A549 (cell line): ENCODE measurements at regions not wholly inside any gene's neighbourhood (a gene's known extent, or its start where the extent isn't known, plus 50 kb on each side); places are given as distances from the start of the nearest gene placed in this dataset.

ENCODE experiments used
- ATAC-seq, 2 experiments: fragments of 200-7000 bp in 1 of 2; fragments of >200 bp in 1 of 2; cut with Nextera tagmentation in 1 of 2; cut with Tn5 transposase in 1 of 2; 3 replicates each; pipeline versions ENCODE4 v1.8.0 to v1.9.1; 2018 to 2020; ENCODE audit warnings: mild to moderate bottlenecking in 1 of 2, moderate library complexity in 1 of 2
- CTCF ChIA-PET: fragments of 300-600 bp; sonication (Branson Sonifier 250); formaldehyde crosslinking; extraction: SDS; loops from one replicate; lab custom pipeline; 2021; ENCODE audit warnings: antibody characterized with exemption, inconsistent platforms; lab: Yijun Ruan, JAX
- POLR2A ChIA-PET: fragments of 350-600 bp; formaldehyde crosslinking; extraction: SDS; loops from one replicate; lab custom pipeline; 2021; ENCODE audit warnings: antibody characterized with exemption, inconsistent platforms; lab: Yijun Ruan, JAX
- DNase-seq, 2 experiments: peaks; one replicate each; pipeline versions ENCODE4 v3.0.0 to v3.0.0-alpha.2; 2011 to 2016; ENCODE audit warnings: low read depth in 1 of 2, low spot score in 1 of 2
- FAIRE-seq: peaks from 2 replicates; lab custom pipeline; 2011; peaks lifted over from hg19 to GRCh38; lab: Jason Lieb, UNC
- H3K27ac ChIP-seq, 2 experiments: fragments of >200 bp; sonication (Bioruptor Twin); formaldehyde crosslinking; 3 replicates each; pipeline ENCODE4 v1.5.1; 2016 to 2017
- H3K4me1 ChIP-seq: fragments of >200 bp; sonication (Bioruptor Twin); formaldehyde crosslinking; 3 replicates; pipeline ENCODE4 v1.6.1; 2016
- H3K4me2 ChIP-seq: fragments of >200 bp; sonication (Bioruptor Twin); formaldehyde crosslinking; 3 replicates; pipeline ENCODE4 v1.6.1; 2016
- H3K4me3 ChIP-seq: fragments of >200 bp; sonication (Bioruptor Twin); formaldehyde crosslinking; 3 replicates; pipeline ENCODE4 v1.5.1; 2016
- H3K9me3 ChIP-seq: fragments of >200 bp; sonication (Bioruptor Twin); formaldehyde crosslinking; 3 replicates; pipeline ENCODE4 v1.6.1; 2016
- CBX2 ChIP-seq: fragments of 200-600 bp; sonication (generic); IDR thresholded peaks from 2 replicates; pipeline ENCODE4 v1.6.1; 2016; ENCODE audit warnings: low read depth, mild to moderate bottlenecking, borderline replicate concordance
- CEBPB ChIP-seq, 2 experiments: fragments of >200 bp in 1 of 2; sonication (Bioruptor Twin) in 1 of 2; formaldehyde crosslinking in 1 of 2; IDR thresholded peaks; 2 replicates each; pipeline ENCODE4 v1.6.1; 2012 to 2016
- CHD2 ChIP-seq: fragments of 150-350 bp; IDR thresholded peaks from 2 replicates; pipeline ENCODE4 v1.6.1; 2014; ENCODE audit warnings: low read length; ENCODE audit not compliant: partially characterized antibody
- E2F6 ChIP-seq: IDR thresholded peaks from 2 replicates; pipeline ENCODE4 v1.6.1; 2012; ENCODE audit warnings: low read depth, borderline replicate concordance
- EHMT2 ChIP-seq: fragments of 200-600 bp; sonication (generic); IDR thresholded peaks from 2 replicates; pipeline ENCODE4 v1.6.1; 2016; ENCODE audit warnings: antibody characterized with exemption, low read depth, mild to moderate bottlenecking, moderate library complexity
- ELK1 ChIP-seq: fragments of 150-350 bp; IDR thresholded peaks from 2 replicates; pipeline ENCODE4 v1.6.1; 2014; ENCODE audit warnings: low read depth, mild to moderate bottlenecking, low read length
- EP300 ChIP-seq, 2 experiments: fragments of >200 bp; sonication (Bioruptor Twin); formaldehyde crosslinking; IDR thresholded peaks; 2 replicates in 1 of 2; 3 replicates in 1 of 2; pipeline ENCODE4 v1.6.1; 2016 to 2017
- ESRRA ChIP-seq: fragments of 150-350 bp; IDR thresholded peaks from 2 replicates; pipeline ENCODE4 v1.6.1; 2014; ENCODE audit warnings: mild to moderate bottlenecking, low read length, borderline replicate concordance
- FOSB ChIP-seq: fragments of 250-450 bp; sonication (Bioruptor Pico); IDR thresholded peaks from 2 replicates; pipeline ENCODE4 v1.5.0; 2020; ENCODE audit warnings: mild to moderate bottlenecking, moderate library complexity
- FOSL2 ChIP-seq, 2 experiments: fragments of 450-650 bp in 1 of 2; fragments of >200 bp in 1 of 2; sonication (Bioruptor Twin) in 1 of 2; formaldehyde crosslinking; IDR thresholded peaks; 2 replicates each; pipeline versions ENCODE4 v1.5.0 to v1.6.1; 2016 to 2020; ENCODE audit warnings: mild to moderate bottlenecking in 1 of 2, moderate library complexity in 1 of 2
- FOXS1 ChIP-seq: fragments of 250-450 bp; sonication (Bioruptor Pico); IDR thresholded peaks from 2 replicates; pipeline ENCODE4 v1.5.0; 2020; ENCODE audit warnings: mild to moderate bottlenecking, moderate library complexity
- HES2 ChIP-seq: fragments of >200 bp; sonication (Bioruptor Twin); formaldehyde crosslinking; IDR thresholded peaks from 2 replicates; pipeline ENCODE4 v1.6.1; 2016
- HOXA7 ChIP-seq: fragments of 250-450 bp; sonication (Bioruptor Pico); IDR thresholded peaks from 2 replicates; pipeline ENCODE4 v1.5.0; 2020; ENCODE audit warnings: mild to moderate bottlenecking, moderate library complexity
- KDM1A ChIP-seq: fragments of 200-600 bp; sonication (generic); IDR thresholded peaks from 2 replicates; pipeline ENCODE4 v1.6.1; 2016; ENCODE audit warnings: low read depth, mild to moderate bottlenecking
- MAX ChIP-seq: IDR thresholded peaks from 2 replicates; pipeline ENCODE4 v1.6.1; 2012
- MYC ChIP-seq: IDR thresholded peaks from 2 replicates; pipeline ENCODE4 v1.6.1; 2012; ENCODE audit warnings: mild to moderate bottlenecking, inconsistent platforms, low read length, improper control_type of control experiment, borderline replicate concordance
- NFE2L2 ChIP-seq: fragments of 150-350 bp; conservative IDR thresholded peaks from 2 replicates; pipeline ENCODE4 v1.6.1; 2014; ENCODE audit warnings: low read length
- RAD21 ChIP-seq, 2 experiments: fragments of >200 bp in 1 of 2; sonication (Bioruptor Twin) in 1 of 2; formaldehyde crosslinking in 1 of 2; IDR thresholded peaks in 1 of 2; conservative IDR thresholded peaks in 1 of 2; 2 replicates in 1 of 2; 3 replicates in 1 of 2; pipeline ENCODE4 v1.6.1; 2012 to 2018; ENCODE audit warnings: inconsistent platforms in 1 of 2
- RARB ChIP-seq: fragments of 250-450 bp; sonication (Bioruptor Pico); IDR thresholded peaks from 2 replicates; pipeline ENCODE4 v1.8.0; 2021; ENCODE audit warnings: mild to moderate bottlenecking, moderate library complexity
- RCOR1 ChIP-seq: fragments of 150-350 bp; IDR thresholded peaks from 2 replicates; pipeline ENCODE4 v1.6.1; 2014; ENCODE audit warnings: antibody characterized with exemption, low read length, low read depth
- REST ChIP-seq: fragments of 200-600 bp; sonication (generic); IDR thresholded peaks from 2 replicates; pipeline ENCODE4 v1.6.1; 2016; ENCODE audit warnings: antibody characterized with exemption, mild to moderate bottlenecking, moderate library complexity
- SMC3 ChIP-seq: fragments of >200 bp; sonication (Bioruptor Twin); formaldehyde crosslinking; IDR thresholded peaks from 3 replicates; pipeline ENCODE4 v1.6.1; 2018; ENCODE audit warnings: inconsistent platforms
- TP53 ChIP-seq: fragments of 250-450 bp; sonication (Bioruptor Pico); IDR thresholded peaks from 2 replicates; pipeline ENCODE4 v1.5.0; 2021; ENCODE audit warnings: mild to moderate bottlenecking, moderate library complexity
- ZC3H11A ChIP-seq: fragments of 450-650 bp; IDR thresholded peaks from 2 replicates; pipeline ENCODE4 v1.6.1; 2014; ENCODE audit warnings: antibody characterized with exemption, mild to moderate bottlenecking
- ZSCAN20 ChIP-seq: fragments of 250-450 bp; sonication (Bioruptor Pico); IDR thresholded peaks from 2 replicates; pipeline ENCODE4 v1.8.0; 2022; ENCODE audit warnings: mild to moderate bottlenecking, moderate library complexity
- WGBS: methylation state at CpG from one replicate; pipeline ENCODE4 v1.1.6; 2017; ENCODE audit errors: missing lambda C conversion rate; 5-methylcytosine and 5-hydroxymethylcytosine counted together

- TF ChIP-seq ELK1 (no peak), CEBPB (IDR thresholded peaks at IDR 0.05) (no peak), TP53 (CRISPR knock-in tag) (no peak), FOSB (CRISPR knock-in tag) (no peak), ZSCAN20 (CRISPR knock-in tag) (no peak), HES2 (no peak), FOXS1 (no peak), SMC3 (no peak), CHD2 (no peak), MYC (no peak), EHMT2 (no peak), ZC3H11A (no peak), ESRRA (no peak)
- TF ChIP-seq, all 56 proteins: peak for 0
Measured at GRCh38 chr1:30810416-30811080, 53.0 kb upstream of the LAPTM5 start (continued).

- DNase-seq (no peak), ATAC-seq (peak; percentile 63 to 87), FAIRE-seq (no peak)
- H3K4me3 ChIP-seq = no peak overlapping the region
- H3K9me3 ChIP-seq = no peaks in the 10 kb centered on the region
- 53% methylated on average over 14 of the region's 14 CpGs for WGBS
- peak overlapping the region; percentile 49 for H3K4me2 ChIP-seq
- POLR2A ChIA-PET = interaction anchor here (0.9 kb wide), 1 partner anchor 14 kb away, joined by 5 read pairs; no protein-coding TSS in a partner anchor
- TF ChIP-seq FOSL2 (IDR thresholded peaks at IDR 0.05) (no peak), FOSL2 (CRISPR knock-in tag; IDR thresholded peaks at IDR 0.05) (0 out of 2 replicates have a peak, but pooled peaks have one; percentile 27), MAX (0 out of 2 replicates have a peak, but pooled peaks have one; percentile 15), EP300 (IDR thresholded peaks at IDR 0.05) (no peak), E2F6 (no peak), KDM1A (no peak)
- peaks cover 16% of the 10 kb centered on the region for H3K4me1 ChIP-seq
- H3K27ac ChIP-seq = peak overlapping the region; percentile 38 to 77; a peak in 4 of 6 replicates
- CTCF ChIA-PET = interaction anchor here (1.7 to 36.8 kb wide), 4 partner anchors 8 to 102 kb away, joined by 4 to 743 read pairs (median 18); partner anchors contain the start of gene SDC3
Measured at GRCh38 chr1:30809514-30810263, 52.1 kb upstream of the LAPTM5 start.

- FAIRE-seq = no peak
- POLR2A ChIA-PET = no interaction called here
- 0% methylated on average over 1 of the region's 3 CpGs for WGBS
Measured at GRCh38 chr1:30808067-30808662, 50.6 kb upstream of the LAPTM5 start.

More at GRCh38 chr1:30808067-30808662, 50.6 kb upstream of the LAPTM5 start:
- CTCF ChIA-PET = interaction anchor here (1.0 to 36.8 kb wide), 7 partner anchors 11 to 121 kb away, joined by 3 to 743 read pairs (median 4); partner anchors contain the start of gene SDC3
- no peak overlapping the region for H3K4me3 ChIP-seq
- ATAC-seq = no peak
- DNase-seq = no peak
- TF ChIP-seq NFE2L2 (no peak), REST (no peak), EP300 (IDR thresholded peaks at IDR 0.05) (no peak), RAD21 (conservative IDR thresholded peaks at IDR 0.05 in 1 of 2, IDR thresholded peaks at IDR 0.05 in 1 of 2) (no peak), HOXA7 (CRISPR knock-in tag) (no peak), FOXS1 (no peak), RCOR1 (no peak), CBX2 (no peak), RARB (CRISPR knock-in tag) (no peak)
- no peak overlapping the region for H3K27ac ChIP-seq
- H3K9me3 ChIP-seq = no peaks in the 10 kb centered on the region
- H3K4me2 ChIP-seq = no peak overlapping the region
- H3K4me1 ChIP-seq = peaks cover 16% of the 10 kb centered on the region
